Mesendoderm (in vitro differentiated cells): ENCODE measurements at regions not wholly inside any gene's neighbourhood (a gene's known extent, or its start where the extent isn't known, plus 50 kb on each side); places are given as distances from the start of the nearest gene placed in this dataset.

Experiments used
- DNase-seq: peaks from one replicate; pipeline ENCODE4 v3.0.0; 2013
- H2AK5ac ChIP-seq: 2 replicates; pipeline ENCODE4 v1.6.1; 2013; ENCODE audit warnings: low read length, inconsistent platforms
- H2BK120ac ChIP-seq: 2 replicates; pipeline ENCODE4 v1.6.1; 2013; ENCODE audit warnings: low read depth, mild to moderate bottlenecking, low read length, moderate library complexity, mixed read lengths
- H2BK15ac ChIP-seq: replicated peaks from 2 replicates; pipeline ENCODE4 v1.6.1; 2013; ENCODE audit warnings: low read depth, mild to moderate bottlenecking, moderate library complexity
- H2BK5ac ChIP-seq: 2 replicates; pipeline ENCODE4 v1.6.1; 2013; ENCODE audit warnings: low read length, inconsistent platforms
- H3K18ac ChIP-seq: 2 replicates; pipeline ENCODE4 v1.6.1; 2013; ENCODE audit warnings: mild to moderate bottlenecking, low read length, mixed read lengths
- H3K23ac ChIP-seq: one replicate; pipeline ENCODE4 v1.6.1; 2013; ENCODE audit warnings: low read length
- H3K27ac ChIP-seq: 2 replicates; pipeline ENCODE4 v1.5.1; 2013; ENCODE audit warnings: low read depth, mild to moderate bottlenecking, inconsistent platforms, low read length, moderate library complexity
- H3K27me3 ChIP-seq: 2 replicates; pipeline ENCODE4 v1.6.1; 2013; ENCODE audit warnings: low read length, control low read depth, mild to moderate bottlenecking, inconsistent platforms; ENCODE audit not compliant: insufficient read depth, poor library complexity
- H3K36me3 ChIP-seq: 2 replicates; pipeline ENCODE4 v1.6.1; 2013; ENCODE audit warnings: low read length, inconsistent platforms; ENCODE audit not compliant: control insufficient read depth, insufficient read depth
- H3K4ac ChIP-seq: one replicate; pipeline ENCODE4 v1.6.1; 2013; ENCODE audit warnings: low read depth, mild to moderate bottlenecking, low read length, moderate library complexity
- H3K4me1 ChIP-seq: 2 replicates; pipeline ENCODE4 v1.6.1; 2013; ENCODE audit warnings: low read depth, low read length, inconsistent platforms; ENCODE audit not compliant: control insufficient read depth
- H3K4me2 ChIP-seq: 2 replicates; pipeline ENCODE4 v1.6.1; 2013; ENCODE audit warnings: low read length
- H3K4me3 ChIP-seq: 2 replicates; pipeline ENCODE4 v1.5.1; 2013; ENCODE audit warnings: mild to moderate bottlenecking, low read length
- H3K56ac ChIP-seq: one replicate; pipeline ENCODE4 v1.6.1; 2013; ENCODE audit warnings: low read length
- H3K79me1 ChIP-seq: 2 replicates; pipeline ENCODE4 v1.6.1; 2013; ENCODE audit warnings: low read length, inconsistent platforms
- H3K79me2 ChIP-seq: 2 replicates; pipeline ENCODE4 v1.6.1; 2013; ENCODE audit warnings: mild to moderate bottlenecking, low read length; ENCODE audit not compliant: control insufficient read depth, insufficient read depth
- H3K9ac ChIP-seq: 2 replicates; pipeline ENCODE4 v1.6.1; 2013; ENCODE audit warnings: low read length, inconsistent platforms
- H4K5ac ChIP-seq: one replicate; pipeline ENCODE4 v1.6.1; 2013; ENCODE audit warnings: low read length
- H4K8ac ChIP-seq: one replicate; pipeline ENCODE4 v1.6.1; 2013; ENCODE audit warnings: low read depth, mild to moderate bottlenecking, control low read depth, low read length, moderate library complexity
- WGBS: extraction: QIAGEN DNeasy Blood & Tissue Kit; methylation state at CpG from one replicate; pipeline ENCODE4 v1.1.7; 2013; ENCODE audit warnings: low lambda C conversion rate, missing lambda C conversion rate; ENCODE audit not compliant: insufficient coverage; ENCODE audit errors: extremely low coverage; 5-methylcytosine and 5-hydroxymethylcytosine counted together

- Histone ChIP-seq H3K9ac (no peak overlapping the region), H3K79me2 (no peaks in the 10 kb centered on the region), H3K4me3 (no peak overlapping the region), H3K27ac (no peak overlapping the region), H3K4ac (no peak overlapping the region), H3K79me1 (no peaks in the 10 kb centered on the region), H2BK15ac (no peak overlapping the region), H3K4me1 (no peaks in the 10 kb centered on the region), H2BK5ac (no peak overlapping the region), H4K5ac (no peak overlapping the region), H2BK120ac (no peak overlapping the region), H3K56ac (no peak overlapping the region), H3K23ac (no peak overlapping the region), H2AK5ac (no peak overlapping the region), H4K8ac (no peak overlapping the region), H3K27me3 (no peaks in the 10 kb centered on the region), H3K18ac (no peak overlapping the region), H3K4me2 (no peak overlapping the region), H3K36me3 (no peaks in the 10 kb centered on the region)
- no peak for DNase-seq
Observed at GRCh38 chr12:43255522-43256111, 296.4 kb downstream of the ADAMTS20 start.

GRCh38 chr12:43252585-43252984 is 299.4 kb downstream of the ADAMTS20 start:
- no peak overlapping the region for H4K8ac ChIP-seq
- no peak overlapping the region for H4K5ac ChIP-seq
- H3K79me2 ChIP-seq, result no peaks in the 10 kb centered on the region
- H3K4ac ChIP-seq, result no peak overlapping the region
- H3K27ac ChIP-seq, result no peak overlapping the region
- no peak overlapping the region for H2BK120ac ChIP-seq
- no peak overlapping the region for H2BK15ac ChIP-seq
- H3K79me1 ChIP-seq, result no peaks in the 10 kb centered on the region
- H3K4me1 ChIP-seq, result no peaks in the 10 kb centered on the region
- no peak overlapping the region for H2BK5ac ChIP-seq
- WGBS, result no CpG with 5 or more reads among the region's 1 CpG
- no peak overlapping the region for H3K9ac ChIP-seq
- no peaks in the 10 kb centered on the region for H3K36me3 ChIP-seq
- DNase-seq, result no peak
- H3K27me3 ChIP-seq, result no peaks in the 10 kb centered on the region
- H3K56ac ChIP-seq, result no peak overlapping the region
- no peak overlapping the region for H3K18ac ChIP-seq
- H3K4me2 ChIP-seq, result no peak overlapping the region
- H3K23ac ChIP-seq, result no peak overlapping the region
- no peak overlapping the region for H3K4me3 ChIP-seq
- H2AK5ac ChIP-seq, result no peak overlapping the region

GRCh38 chr12:43245947-43246346 is 306.1 kb downstream of the ADAMTS20 start:
- no peak overlapping the region for H4K5ac ChIP-seq
- no peak overlapping the region for H2AK5ac ChIP-seq
- H3K79me1 ChIP-seq, result no peaks in the 10 kb centered on the region
- DNase-seq, result no peak
- no peak overlapping the region for H3K27ac ChIP-seq
- H3K9ac ChIP-seq, result no peak overlapping the region
- H2BK120ac ChIP-seq, result no peak overlapping the region
- no peak overlapping the region for H3K4me2 ChIP-seq
- no CpG with 5 or more reads among the region's 3 CpGs for WGBS
- no peak overlapping the region for H3K18ac ChIP-seq
- H3K4me1 ChIP-seq, result no peaks in the 10 kb centered on the region
- no peak overlapping the region for H3K4ac ChIP-seq
- no peak overlapping the region for H2BK15ac ChIP-seq
- H3K23ac ChIP-seq, result no peak overlapping the region
- no peaks in the 10 kb centered on the region for H3K79me2 ChIP-seq
- no peak overlapping the region for H2BK5ac ChIP-seq
- H3K56ac ChIP-seq, result no peak overlapping the region
- H3K27me3 ChIP-seq, result no peaks in the 10 kb centered on the region
- no peak overlapping the region for H4K8ac ChIP-seq
- no peak overlapping the region for H3K4me3 ChIP-seq
- H3K36me3 ChIP-seq, result no peaks in the 10 kb centered on the region

GRCh38 chr12:43241986-43242385 is 310.0 kb downstream of the ADAMTS20 start:
- no peak overlapping the region for H3K23ac ChIP-seq
- H3K4ac ChIP-seq, result no peak overlapping the region
- no peaks in the 10 kb centered on the region for H3K79me2 ChIP-seq
- no peak overlapping the region for H2BK5ac ChIP-seq
- no peak overlapping the region for H3K9ac ChIP-seq
- no peak overlapping the region for H3K56ac ChIP-seq
- H4K5ac ChIP-seq, result no peak overlapping the region
- H3K4me2 ChIP-seq, result no peak overlapping the region
- DNase-seq, result no peak
- WGBS, result no CpG with 5 or more reads among the region's 2 CpGs
- no peaks in the 10 kb centered on the region for H3K36me3 ChIP-seq
- H2BK120ac ChIP-seq, result no peak overlapping the region
- H3K27ac ChIP-seq, result no peak overlapping the region
- no peaks in the 10 kb centered on the region for H3K4me1 ChIP-seq
- H2BK15ac ChIP-seq, result no peak overlapping the region
- H3K18ac ChIP-seq, result no peak overlapping the region
- no peak overlapping the region for H4K8ac ChIP-seq
- H3K4me3 ChIP-seq, result no peak overlapping the region
- no peaks in the 10 kb centered on the region for H3K27me3 ChIP-seq
- no peak overlapping the region for H2AK5ac ChIP-seq
- no peaks in the 10 kb centered on the region for H3K79me1 ChIP-seq

GRCh38 chr12:43238281-43238680 is 313.7 kb downstream of the ADAMTS20 start:
- no peak overlapping the region for H3K4me2 ChIP-seq
- no peaks in the 10 kb centered on the region for H3K4me1 ChIP-seq
- H4K5ac ChIP-seq, result no peak overlapping the region
- no peak overlapping the region for H2AK5ac ChIP-seq
- H2BK15ac ChIP-seq, result no peak overlapping the region
- H2BK120ac ChIP-seq, result no peak overlapping the region
- H3K56ac ChIP-seq, result no peak overlapping the region
- no peaks in the 10 kb centered on the region for H3K36me3 ChIP-seq
- no peak for DNase-seq
- no peak overlapping the region for H4K8ac ChIP-seq
- H3K23ac ChIP-seq, result no peak overlapping the region
- H3K9ac ChIP-seq, result no peak overlapping the region
- no peak overlapping the region for H3K4me3 ChIP-seq
- H3K27ac ChIP-seq, result no peak overlapping the region
- no peak overlapping the region for H3K18ac ChIP-seq
- no peaks in the 10 kb centered on the region for H3K27me3 ChIP-seq
- H3K79me2 ChIP-seq, result no peaks in the 10 kb centered on the region
- H2BK5ac ChIP-seq, result no peak overlapping the region
- no peaks in the 10 kb centered on the region for H3K79me1 ChIP-seq
- H3K4ac ChIP-seq, result no peak overlapping the region

- Histone ChIP-seq H3K27ac (no peak overlapping the region), H3K23ac (no peak overlapping the region), H2BK120ac (no peak overlapping the region), H3K18ac (no peak overlapping the region), H3K79me2 (no peaks in the 10 kb centered on the region), H4K8ac (no peak overlapping the region), H3K4ac (no peak overlapping the region), H3K79me1 (no peaks in the 10 kb centered on the region), H3K4me1 (no peaks in the 10 kb centered on the region), H3K27me3 (no peaks in the 10 kb centered on the region), H4K5ac (no peak overlapping the region), H3K4me3 (no peak overlapping the region), H2BK15ac (no peak overlapping the region), H3K36me3 (no peaks in the 10 kb centered on the region), H3K56ac (no peak overlapping the region), H2BK5ac (no peak overlapping the region), H2AK5ac (no peak overlapping the region), H3K4me2 (no peak overlapping the region), H3K9ac (no peak overlapping the region)
- no CpG with 5 or more reads among the region's 3 CpGs for WGBS
- no peak for DNase-seq
Observed at GRCh38 chr12:43237238-43237879, 314.6 kb downstream of the ADAMTS20 start.
